ENCODE measurements at regions not wholly inside any gene's neighbourhood (a gene's known extent, or its start where the extent isn't known, plus 50 kb on each side); places are given as distances from the start of the nearest gene placed in this dataset.
"Not testable (repeated sequence)": the region's sequence is repeated elsewhere in the genome, so short reads cannot be mapped to it uniquely, and the experiment has no call there.

DNA sequence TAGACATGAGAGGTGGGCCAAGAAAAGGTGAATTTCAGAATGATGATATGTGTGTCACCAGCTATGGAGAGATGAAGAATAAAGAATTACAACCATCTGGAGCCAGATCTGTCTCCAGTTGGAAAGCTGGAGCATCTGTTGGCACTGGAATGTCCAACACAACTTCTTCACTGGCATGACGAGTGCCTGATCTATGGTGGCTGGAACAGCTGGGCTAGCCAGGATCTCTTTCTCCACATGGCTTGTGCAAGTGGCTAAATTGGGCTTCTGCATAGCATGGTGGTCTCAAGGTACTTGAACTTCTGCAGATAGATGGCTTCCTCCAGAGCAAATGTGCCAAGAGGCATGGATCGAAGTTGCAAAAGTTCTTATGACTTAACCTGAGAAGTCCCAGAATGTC, 256.1 kb upstream of the NCAM1 start:
- intact Hi-C loops (cut with DNase I), result no loop called here
- Histone ChIP-seq H3K36me3 (no peaks in the 10 kb centered on the region), H3K9me3 (peaks cover 0 to 3% of the 10 kb centered on the region in 2 donors), H3K4me1 (no peaks in the 10 kb centered on the region), H3K27me3 (no peaks in the 10 kb centered on the region), H3K27ac (no peak overlapping the region), H3K4me3 (no peak overlapping the region)
- TF ChIP-seq, protein P1, sequence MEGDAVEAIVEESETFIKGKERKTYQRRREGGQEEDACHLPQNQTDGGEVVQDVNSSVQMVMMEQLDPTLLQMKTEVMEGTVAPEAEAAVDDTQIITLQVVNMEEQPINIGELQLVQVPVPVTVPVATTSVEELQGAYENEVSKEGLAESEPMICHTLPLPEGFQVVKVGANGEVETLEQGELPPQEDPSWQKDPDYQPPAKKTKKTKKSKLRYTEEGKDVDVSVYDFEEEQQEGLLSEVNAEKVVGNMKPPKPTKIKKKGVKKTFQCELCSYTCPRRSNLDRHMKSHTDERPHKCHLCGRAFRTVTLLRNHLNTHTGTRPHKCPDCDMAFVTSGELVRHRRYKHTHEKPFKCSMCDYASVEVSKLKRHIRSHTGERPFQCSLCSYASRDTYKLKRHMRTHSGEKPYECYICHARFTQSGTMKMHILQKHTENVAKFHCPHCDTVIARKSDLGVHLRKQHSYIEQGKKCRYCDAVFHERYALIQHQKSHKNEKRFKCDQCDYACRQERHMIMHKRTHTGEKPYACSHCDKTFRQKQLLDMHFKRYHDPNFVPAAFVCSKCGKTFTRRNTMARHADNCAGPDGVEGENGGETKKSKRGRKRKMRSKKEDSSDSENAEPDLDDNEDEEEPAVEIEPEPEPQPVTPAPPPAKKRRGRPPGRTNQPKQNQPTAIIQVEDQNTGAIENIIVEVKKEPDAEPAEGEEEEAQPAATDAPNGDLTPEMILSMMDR (IDR thresholded peaks at IDR 0.05), result no peak
- no peak for DNase-seq (ENCODE audit: low spot score in 2 of 2)

DNA sequence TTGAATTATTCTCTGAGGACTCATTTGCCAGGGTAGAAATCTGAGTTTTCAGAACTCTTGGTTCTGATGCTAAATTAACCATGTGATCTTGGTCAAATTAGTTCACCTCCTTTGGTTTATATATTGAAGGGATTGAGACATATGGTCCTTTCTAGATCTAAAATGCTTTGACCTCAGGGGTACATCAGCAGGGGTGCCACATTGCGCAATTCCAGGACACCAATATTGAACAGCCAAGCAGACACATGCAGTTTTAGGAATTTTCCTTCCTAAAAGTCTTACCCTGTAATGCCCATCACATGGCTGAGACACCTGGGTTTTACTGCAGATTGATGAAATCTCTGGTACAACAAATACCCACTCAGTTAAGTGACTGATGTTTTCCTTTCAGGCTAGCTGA, 254.4 kb upstream of the NCAM1 start:
- intact Hi-C loops (cut with DNase I), result no loop called here
- H3K36me3 ChIP-seq, result no peaks in the 10 kb centered on the region
- H3K27ac ChIP-seq, result no peak overlapping the region
- H3K9me3 ChIP-seq, result peaks cover 0 to 3% of the 10 kb centered on the region in 2 donors
- H3K4me1 ChIP-seq, result no peaks in the 10 kb centered on the region
- H3K4me3 ChIP-seq, result no peak overlapping the region
- no peaks in the 10 kb centered on the region for H3K27me3 ChIP-seq
- DNase-seq (ENCODE audit: low spot score in 2 of 2), result no peak
- TF ChIP-seq, protein P1 (IDR thresholded peaks at IDR 0.05), result no peak

DNA sequence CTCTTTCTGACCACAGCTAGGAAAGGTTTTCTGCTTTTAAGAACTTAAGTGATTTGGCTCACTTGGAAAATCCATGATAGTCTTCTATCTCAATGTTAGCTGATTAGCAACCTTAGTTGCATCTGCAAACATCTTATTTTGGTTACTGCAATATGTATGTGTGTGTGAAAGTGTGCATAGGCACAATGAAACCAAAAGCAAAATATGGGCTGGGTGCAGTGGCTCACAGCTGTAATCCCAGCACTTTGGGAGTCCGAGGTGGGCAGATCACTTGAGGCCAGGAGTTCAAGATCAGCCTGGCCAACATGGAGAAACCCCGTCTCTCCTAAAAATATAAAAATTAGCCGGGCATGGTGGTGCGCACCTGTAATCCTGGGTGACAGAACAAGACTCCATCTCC, 246.9 kb upstream of the NCAM1 start:
- H3K4me1 ChIP-seq; intact Hi-C loops (cut with DNase I); H3K27me3 ChIP-seq; H3K4me3 ChIP-seq; H3K9me3 ChIP-seq; H3K27ac ChIP-seq; H3K36me3 ChIP-seq; DNase-seq (ENCODE audit: low spot score in 2 of 2): not testable (repeated sequence)

DNA sequence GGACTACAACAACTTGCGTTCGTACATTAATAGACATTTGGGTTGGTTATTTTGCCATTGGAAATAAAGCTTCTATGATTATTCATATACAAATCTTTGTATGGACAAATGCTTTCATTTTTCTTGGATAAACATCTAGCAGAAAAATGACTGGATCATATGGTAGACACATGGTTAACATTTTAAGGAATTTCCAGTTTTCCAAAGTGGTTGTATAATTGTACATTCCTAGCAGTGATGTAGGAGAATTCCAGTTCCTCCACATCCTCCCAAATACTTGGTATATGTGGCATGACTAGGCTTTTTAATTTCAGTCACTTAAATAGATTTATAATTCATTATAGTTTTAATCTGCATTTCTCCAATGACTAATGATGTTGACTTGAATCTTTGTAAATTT, 246.2 kb upstream of the NCAM1 start:
- Histone ChIP-seq H3K36me3 (no peaks in the 10 kb centered on the region), H3K27ac (no peak overlapping the region), H3K27me3 (no peaks in the 10 kb centered on the region), H3K9me3 (no peaks in the 10 kb centered on the region), H3K4me1 (no peaks in the 10 kb centered on the region), H3K4me3 (no peak overlapping the region)
- TF ChIP-seq, protein P1 (IDR thresholded peaks at IDR 0.05), result no peak
- intact Hi-C loops (cut with DNase I), result no loop called here
- DNase-seq (ENCODE audit: low spot score in 2 of 2), result no peak

DNA sequence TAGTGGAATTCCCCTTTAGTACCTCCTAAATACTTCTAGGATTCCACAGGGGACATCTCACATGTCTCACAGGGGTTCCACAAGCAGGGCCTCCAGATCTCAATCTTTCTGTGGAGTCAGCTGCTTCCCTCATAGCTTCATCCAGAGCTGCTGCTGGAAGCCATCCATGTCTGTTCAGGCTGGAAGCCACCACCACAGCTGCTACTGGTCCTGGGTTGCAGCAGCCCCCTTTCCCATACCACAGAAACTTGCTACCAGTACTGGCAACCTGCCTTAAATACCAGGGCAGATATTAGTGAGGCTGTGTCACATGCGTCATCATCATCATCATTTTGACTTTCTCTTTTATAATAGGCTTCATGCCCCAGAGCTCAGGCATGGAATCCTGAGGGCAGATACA, 242.7 kb upstream of the NCAM1 start:
- Histone ChIP-seq H3K4me1 (no peaks in the 10 kb centered on the region), H3K9me3 (no peaks in the 10 kb centered on the region), H3K27me3 (no peaks in the 10 kb centered on the region), H3K4me3 (no peak overlapping the region), H3K27ac (no peak overlapping the region), H3K36me3 (no peaks in the 10 kb centered on the region)
- TF ChIP-seq, protein P1 (IDR thresholded peaks at IDR 0.05), result no peak
- intact Hi-C loops (cut with DNase I), result no loop called here
- no peak for DNase-seq (ENCODE audit: low spot score in 2 of 2)

DNA sequence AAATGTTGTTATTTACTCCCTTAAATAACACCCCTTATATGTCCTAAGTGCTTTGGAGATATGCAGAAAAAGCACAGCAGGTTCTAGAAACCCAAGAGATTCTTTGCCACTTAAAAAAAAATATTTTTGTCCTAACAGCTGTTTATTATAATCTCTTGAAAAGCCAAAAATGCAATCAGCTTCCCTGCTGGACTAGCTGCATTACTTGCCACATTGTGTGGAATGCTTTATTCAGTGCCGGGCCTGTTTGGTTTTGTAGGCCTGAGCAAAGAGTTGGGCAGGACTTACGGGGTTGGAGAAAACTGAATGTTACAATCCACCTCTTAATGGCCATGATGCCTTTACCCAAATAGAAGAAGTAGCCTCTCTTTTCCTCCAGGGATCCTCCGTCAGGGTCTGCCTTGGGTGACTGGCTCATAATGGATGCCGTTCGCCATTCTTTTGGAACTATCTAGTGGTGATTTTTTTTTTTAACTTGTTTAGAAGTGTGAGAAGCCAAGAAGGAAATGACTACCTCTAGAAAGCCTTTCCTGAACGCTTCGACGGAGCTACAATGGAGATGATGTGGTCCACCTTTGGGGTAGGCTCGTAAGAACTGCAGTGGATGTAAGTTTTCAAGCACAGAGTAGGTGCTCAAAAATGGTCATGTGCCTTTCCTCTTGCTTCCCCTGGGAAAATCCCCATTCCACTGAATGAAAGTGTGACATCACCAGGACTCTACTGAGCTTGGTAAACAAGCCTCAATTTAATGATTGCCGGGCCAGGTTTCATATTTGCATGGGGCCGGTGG, 241.3 kb upstream of the NCAM1 start:
- intact Hi-C loops (cut with DNase I), result no loop called here

More for the DNA sequence above, 241.3 kb upstream of the NCAM1 start:
- Histone ChIP-seq H3K27me3 (no peaks in the 10 kb centered on the region), H3K4me3 (no peak overlapping the region), H3K9me3 (no peaks in the 10 kb centered on the region), H3K36me3 (no peaks in the 10 kb centered on the region), H3K27ac (no peak overlapping the region), H3K4me1 (no peaks in the 10 kb centered on the region)
- DNase-seq (ENCODE audit: low spot score in 2 of 2), result no peak
- TF ChIP-seq, protein P1 (IDR thresholded peaks at IDR 0.05), result no peak
